Nucleus accumbens (tissue), 56 donors: ENCODE measurements at regions not wholly inside any gene's neighbourhood (a gene's known extent, or its start where the extent isn't known, plus 50 kb on each side); places are given as distances from the start of the nearest gene placed in this dataset.
"Not testable (repeated sequence)": the region's sequence is repeated elsewhere in the genome, so short reads cannot be mapped to it uniquely, and the experiment has no call there.

ENCODE experiments used
- DNase-seq, 56 donors: peaks; one replicate each; lab custom pipeline; 2025; lab: John Stamatoyannopoulos, UW

GRCh38 chr1:79493702-79494101 is 487.2 kb upstream of the ADGRL4 start:
- DNase-seq: not testable (repeated sequence)

GRCh38 chr1:79488572-79489121 is 482.1 kb upstream of the ADGRL4 start:
- not testable (repeated sequence) for DNase-seq

- DNase-seq: no peak
Observed at GRCh38 chr1:79478728-79479373, 472.3 kb upstream of the ADGRL4 start.

- no peak for DNase-seq
Observed at GRCh38 chr1:79478160-79478559, 471.6 kb upstream of the ADGRL4 start.

- no peak for DNase-seq
Observed at GRCh38 chr1:79472067-79472656, 465.6 kb upstream of the ADGRL4 start.

- DNase-seq: no peak
Observed at GRCh38 chr1:79469139-79469538, 462.6 kb upstream of the ADGRL4 start.

- no peak for DNase-seq
Observed at GRCh38 chr1:79460773-79461436, 454.4 kb upstream of the ADGRL4 start.

- no peak for DNase-seq
Observed at GRCh38 chr1:79457562-79458224, 451.2 kb upstream of the ADGRL4 start.

GRCh38 chr1:79448426-79448825 is 441.9 kb upstream of the ADGRL4 start:
- DNase-seq: no peak

- DNase-seq: no peak
Observed at GRCh38 chr1:79441238-79441637, 434.7 kb upstream of the ADGRL4 start.

- no peak for DNase-seq
Observed at GRCh38 chr1:79437540-79437939, 431.0 kb upstream of the ADGRL4 start.

GRCh38 chr1:79431340-79431739 is 424.8 kb upstream of the ADGRL4 start:
- no peak for DNase-seq

GRCh38 chr1:79430437-79430836 is 423.9 kb upstream of the ADGRL4 start:
- DNase-seq: no peak

- no peak for DNase-seq
Observed at GRCh38 chr1:79422726-79423125, 416.2 kb upstream of the ADGRL4 start.

- no peak for DNase-seq
Observed at GRCh38 chr1:79398501-79398900, 392.0 kb upstream of the ADGRL4 start.

GRCh38 chr1:79396901-79397300 is 390.4 kb upstream of the ADGRL4 start:
- no peak for DNase-seq

GRCh38 chr1:79388694-79389361 is 382.3 kb upstream of the ADGRL4 start:
- no peak for DNase-seq

- DNase-seq: no peak
Observed at GRCh38 chr1:79386730-79387129, 380.2 kb upstream of the ADGRL4 start.

GRCh38 chr1:79380078-79380477 is 373.5 kb upstream of the ADGRL4 start:
- DNase-seq: no peak

GRCh38 chr1:79376106-79376505 is 369.6 kb upstream of the ADGRL4 start:
- DNase-seq: no peak

GRCh38 chr1:79375352-79375751 is 368.8 kb upstream of the ADGRL4 start:
- DNase-seq: no peak
